ENCODE measurements at regions not wholly inside any gene's neighbourhood (a gene's known extent, or its start where the extent isn't known, plus 50 kb on each side); places are given as distances from the start of the nearest gene placed in this dataset.

DNA sequence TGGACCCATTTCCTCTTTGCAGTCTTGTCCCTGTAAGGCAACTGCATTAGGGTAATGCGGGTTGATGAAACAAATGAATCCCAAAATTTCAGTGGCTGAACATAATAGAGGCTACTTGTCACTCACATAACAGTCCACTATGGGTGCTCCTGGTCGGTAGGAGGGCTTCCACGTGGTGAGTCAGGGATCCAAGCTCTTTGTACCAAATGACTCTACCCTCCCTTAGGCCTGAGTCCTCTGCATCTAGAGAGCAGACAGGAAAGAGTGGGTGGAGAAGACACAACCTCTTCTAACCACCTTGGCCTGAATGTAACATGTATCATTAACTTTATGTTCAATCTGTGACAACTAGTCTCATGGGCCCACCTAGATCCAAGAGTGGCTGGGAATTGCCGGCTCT is 86.2 kb upstream of the HAAO start:
- intact Hi-C loops (cut with micrococcal nuclease; ENCODE audit: unreplicated experiment): no loop called here
- in situ Hi-C loops (cut with HindIII; ENCODE audit: low pct_unique_long_range_greater_than_20kb, low sequenced_read_pairs): no loop called here

GRCh38 chr2:42877936-42878335 is 85.6 kb upstream of the HAAO start:
- no TSS peak for BruUV-seq (replicated peaks)
- ChIA-PET POLR2A (no interaction called here), CTCF (no interaction called here)
- TF ChIP-seq TCF7L2 (IDR thresholded peaks at IDR 0.05; ENCODE audit: low read depth, low read length): no peak
- no peak for TF ChIP-seq POLR2AphosphoS5 (IDR thresholded peaks at IDR 0.05; ENCODE audit: low read depth, low read length)
- no peak for TF ChIP-seq SIN3A (IDR thresholded peaks at IDR 0.05; ENCODE audit: borderline replicate concordance, insufficient read depth, low read depth, low read length)
- TF ChIP-seq, protein P1, sequence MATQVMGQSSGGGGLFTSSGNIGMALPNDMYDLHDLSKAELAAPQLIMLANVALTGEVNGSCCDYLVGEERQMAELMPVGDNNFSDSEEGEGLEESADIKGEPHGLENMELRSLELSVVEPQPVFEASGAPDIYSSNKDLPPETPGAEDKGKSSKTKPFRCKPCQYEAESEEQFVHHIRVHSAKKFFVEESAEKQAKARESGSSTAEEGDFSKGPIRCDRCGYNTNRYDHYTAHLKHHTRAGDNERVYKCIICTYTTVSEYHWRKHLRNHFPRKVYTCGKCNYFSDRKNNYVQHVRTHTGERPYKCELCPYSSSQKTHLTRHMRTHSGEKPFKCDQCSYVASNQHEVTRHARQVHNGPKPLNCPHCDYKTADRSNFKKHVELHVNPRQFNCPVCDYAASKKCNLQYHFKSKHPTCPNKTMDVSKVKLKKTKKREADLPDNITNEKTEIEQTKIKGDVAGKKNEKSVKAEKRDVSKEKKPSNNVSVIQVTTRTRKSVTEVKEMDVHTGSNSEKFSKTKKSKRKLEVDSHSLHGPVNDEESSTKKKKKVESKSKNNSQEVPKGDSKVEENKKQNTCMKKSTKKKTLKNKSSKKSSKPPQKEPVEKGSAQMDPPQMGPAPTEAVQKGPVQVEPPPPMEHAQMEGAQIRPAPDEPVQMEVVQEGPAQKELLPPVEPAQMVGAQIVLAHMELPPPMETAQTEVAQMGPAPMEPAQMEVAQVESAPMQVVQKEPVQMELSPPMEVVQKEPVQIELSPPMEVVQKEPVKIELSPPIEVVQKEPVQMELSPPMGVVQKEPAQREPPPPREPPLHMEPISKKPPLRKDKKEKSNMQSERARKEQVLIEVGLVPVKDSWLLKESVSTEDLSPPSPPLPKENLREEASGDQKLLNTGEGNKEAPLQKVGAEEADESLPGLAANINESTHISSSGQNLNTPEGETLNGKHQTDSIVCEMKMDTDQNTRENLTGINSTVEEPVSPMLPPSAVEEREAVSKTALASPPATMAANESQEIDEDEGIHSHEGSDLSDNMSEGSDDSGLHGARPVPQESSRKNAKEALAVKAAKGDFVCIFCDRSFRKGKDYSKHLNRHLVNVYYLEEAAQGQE (IDR thresholded peaks at IDR 0.05; ENCODE audit: insufficient read depth in 1 of 2, low read depth in 2 of 2, low read length in 1 of 2): no peak
- TF ChIP-seq, protein P2, sequence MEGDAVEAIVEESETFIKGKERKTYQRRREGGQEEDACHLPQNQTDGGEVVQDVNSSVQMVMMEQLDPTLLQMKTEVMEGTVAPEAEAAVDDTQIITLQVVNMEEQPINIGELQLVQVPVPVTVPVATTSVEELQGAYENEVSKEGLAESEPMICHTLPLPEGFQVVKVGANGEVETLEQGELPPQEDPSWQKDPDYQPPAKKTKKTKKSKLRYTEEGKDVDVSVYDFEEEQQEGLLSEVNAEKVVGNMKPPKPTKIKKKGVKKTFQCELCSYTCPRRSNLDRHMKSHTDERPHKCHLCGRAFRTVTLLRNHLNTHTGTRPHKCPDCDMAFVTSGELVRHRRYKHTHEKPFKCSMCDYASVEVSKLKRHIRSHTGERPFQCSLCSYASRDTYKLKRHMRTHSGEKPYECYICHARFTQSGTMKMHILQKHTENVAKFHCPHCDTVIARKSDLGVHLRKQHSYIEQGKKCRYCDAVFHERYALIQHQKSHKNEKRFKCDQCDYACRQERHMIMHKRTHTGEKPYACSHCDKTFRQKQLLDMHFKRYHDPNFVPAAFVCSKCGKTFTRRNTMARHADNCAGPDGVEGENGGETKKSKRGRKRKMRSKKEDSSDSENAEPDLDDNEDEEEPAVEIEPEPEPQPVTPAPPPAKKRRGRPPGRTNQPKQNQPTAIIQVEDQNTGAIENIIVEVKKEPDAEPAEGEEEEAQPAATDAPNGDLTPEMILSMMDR (IDR thresholded peaks at IDR 0.05): no peak
- Histone ChIP-seq H3K27me3 (ENCODE audit: control insufficient read depth, insufficient read depth, low read length) (no peaks in the 10 kb centered on the region), H3K4me3 (ENCODE audit: low read depth in 2 of 2, low read length in 2 of 2) (no peak overlapping the region), H3K27ac (ENCODE audit: low read length) (no peak overlapping the region), H3K36me3 (ENCODE audit: control insufficient read depth, insufficient read depth, low read length) (no peaks in the 10 kb centered on the region), H3K9me3 (ENCODE audit: control insufficient read depth, insufficient read depth, low read depth, low read length) (no peaks in the 10 kb centered on the region), H3K4me1 (ENCODE audit: control insufficient read depth, insufficient read depth, low read length) (no peaks in the 10 kb centered on the region)
- ATAC-seq (no peak), DNase-seq (ENCODE audit: low read depth, low spot score) (no peak)
- in situ Hi-C loops (cut with HindIII; ENCODE audit: low pct_unique_long_range_greater_than_20kb, low sequenced_read_pairs) (no loop called here), intact Hi-C loops (cut with micrococcal nuclease; ENCODE audit: unreplicated experiment) (no loop called here)

More for the DNA sequence above, 86.2 kb upstream of the HAAO start:
- Histone ChIP-seq H3K9me3 (ENCODE audit: control insufficient read depth, insufficient read depth, low read depth, low read length) (no peaks in the 10 kb centered on the region), H3K27me3 (ENCODE audit: control insufficient read depth, insufficient read depth, low read length) (no peaks in the 10 kb centered on the region), H3K36me3 (ENCODE audit: control insufficient read depth, insufficient read depth, low read length) (no peaks in the 10 kb centered on the region), H3K27ac (ENCODE audit: low read length) (no peak overlapping the region), H3K4me1 (ENCODE audit: control insufficient read depth, insufficient read depth, low read length) (no peaks in the 10 kb centered on the region), H3K4me3 (ENCODE audit: low read depth in 2 of 2, low read length in 2 of 2) (no peak overlapping the region)
- DNase-seq (ENCODE audit: low read depth, low spot score): no peak
- TF ChIP-seq TCF7L2 (IDR thresholded peaks at IDR 0.05; ENCODE audit: low read depth, low read length): no peak
- no peak for TF ChIP-seq SIN3A (IDR thresholded peaks at IDR 0.05; ENCODE audit: borderline replicate concordance, insufficient read depth, low read depth, low read length)
- TF ChIP-seq, protein P2 (IDR thresholded peaks at IDR 0.05): no peak
- no peak for TF ChIP-seq POLR2AphosphoS5 (IDR thresholded peaks at IDR 0.05; ENCODE audit: low read depth, low read length)
- TF ChIP-seq, protein P1 (IDR thresholded peaks at IDR 0.05; ENCODE audit: insufficient read depth in 1 of 2, low read depth in 2 of 2, low read length in 1 of 2): no peak
- no TSS peak for BruUV-seq (replicated peaks)
- ChIA-PET POLR2A (no interaction called here), CTCF (interaction anchor here (0.7 kb wide), 1 partner anchor 649 kb away, joined by 3 read pairs; no protein-coding TSS in a partner anchor)
- ATAC-seq: no peak

Measured in Panc1 (cell line).